NCI-H2227 (cell line): ENCODE measurements at regions not wholly inside any gene's neighbourhood (a gene's known extent, or its start where the extent isn't known, plus 50 kb on each side); places are given as distances from the start of the nearest gene placed in this dataset.

Source experiments
- DNase-seq: peaks from one replicate; lab custom pipeline; 2025; ENCODE audit not compliant: unreplicated experiment; lab: John Stamatoyannopoulos, UW

GRCh38 chr17:14833201-14833785, 431.8 kb downstream of the PMP22 start:
- no peak for DNase-seq

- DNase-seq = no peak
These were observed 433.6 kb downstream of the PMP22 start for GRCh38 chr17:14831491-14831890.

- no peak for DNase-seq
These were observed 437.7 kb downstream of the PMP22 start for GRCh38 chr17:14827396-14827919.

- no peak for DNase-seq
These were observed 438.8 kb downstream of the PMP22 start for GRCh38 chr17:14826358-14826757.

GRCh38 chr17:14818469-14818868, 446.7 kb downstream of the PMP22 start:
- no peak for DNase-seq

GRCh38 chr17:14815079-14815478, 450.0 kb downstream of the PMP22 start:
- DNase-seq = no peak

GRCh38 chr17:14813649-14814370, 451.3 kb downstream of the PMP22 start:
- no peak for DNase-seq

GRCh38 chr17:14808425-14808824, 456.7 kb downstream of the PMP22 start:
- no peak for DNase-seq

GRCh38 chr17:14805348-14805747, 459.8 kb downstream of the PMP22 start:
- no peak for DNase-seq

- DNase-seq = no peak
These were observed 461.3 kb downstream of the PMP22 start for GRCh38 chr17:14803826-14804225.

- no peak for DNase-seq
These were observed 467.3 kb downstream of the PMP22 start for GRCh38 chr17:14797801-14798200.

- no peak for DNase-seq
These were observed 468.1 kb downstream of the PMP22 start for GRCh38 chr17:14797021-14797420.

GRCh38 chr17:14794961-14795360, 470.2 kb downstream of the PMP22 start:
- no peak for DNase-seq

- no peak for DNase-seq
These were observed 471.9 kb downstream of the PMP22 start for GRCh38 chr17:14793237-14793636.

GRCh38 chr17:14792746-14793145, 472.4 kb downstream of the PMP22 start:
- no peak for DNase-seq

- no peak for DNase-seq
These were observed 473.9 kb downstream of the PMP22 start for GRCh38 chr17:14791221-14791620.

GRCh38 chr17:14790521-14790920, 474.6 kb downstream of the PMP22 start:
- DNase-seq = no peak

GRCh38 chr17:14784997-14785696, 480.0 kb downstream of the PMP22 start:
- DNase-seq = no peak

- no peak for DNase-seq
These were observed 480.2 kb downstream of the HS3ST3B1 start for GRCh38 chr17:14781123-14781522.

GRCh38 chr17:14780097-14780651, 479.3 kb downstream of the HS3ST3B1 start:
- no peak for DNase-seq

GRCh38 chr17:14779241-14779640, 478.4 kb downstream of the HS3ST3B1 start:
- no peak for DNase-seq

- no peak for DNase-seq
These were observed 476.4 kb downstream of the HS3ST3B1 start for GRCh38 chr17:14777291-14777690.
